KMS-11 (cell line): ENCODE measurements at regions not wholly inside any gene's neighbourhood (a gene's known extent, or its start where the extent isn't known, plus 50 kb on each side); places are given as distances from the start of the nearest gene placed in this dataset.

ENCODE experiments used
- H2AFZ ChIP-seq: fragments of 200-600 bp; sonication (generic); 2 replicates; pipeline ENCODE4 v1.6.1; 2016; ENCODE audit warnings: antibody characterized with exemption, mixed run types, low read depth
- H3K27ac ChIP-seq: fragments of 200-600 bp; sonication (generic); 2 replicates; pipeline ENCODE4 v1.6.1; 2016; ENCODE audit warnings: mild to moderate bottlenecking, mixed run types
- H3K27me3 ChIP-seq: fragments of 200-600 bp; sonication (generic); 2 replicates; pipeline ENCODE4 v1.6.1; 2017; ENCODE audit warnings: mild to moderate bottlenecking, low read depth, mixed run types, moderate library complexity; ENCODE audit not compliant: insufficient read depth
- H3K36me3 ChIP-seq: fragments of 200-600 bp; sonication (generic); 2 replicates; pipeline ENCODE4 v1.6.1; 2017; ENCODE audit warnings: mild to moderate bottlenecking, mixed run types; ENCODE audit not compliant: insufficient read depth
- H3K4me1 ChIP-seq: fragments of 200-600 bp; sonication (generic); 2 replicates; pipeline ENCODE4 v1.6.1; 2016; ENCODE audit warnings: mild to moderate bottlenecking, low read depth, mixed run types; ENCODE audit not compliant: poor library complexity, severe bottlenecking
- H3K4me2 ChIP-seq: fragments of 200-600 bp; sonication (generic); 2 replicates; pipeline ENCODE4 v1.7.0; 2016; ENCODE audit warnings: mild to moderate bottlenecking, mixed run types
- H3K4me3 ChIP-seq: fragments of 200-600 bp; sonication (generic); IDR thresholded peaks from 2 replicates; pipeline ENCODE4 v1.6.1; 2017; ENCODE audit warnings: low read depth, low read length, mixed read lengths; ENCODE audit not compliant: insufficient read depth
- H3K79me2 ChIP-seq: fragments of 200-600 bp; sonication (generic); 2 replicates; pipeline ENCODE4 v1.6.1; 2016; ENCODE audit warnings: low read depth, mixed run types; ENCODE audit not compliant: insufficient read depth
- H3K9ac ChIP-seq: fragments of 200-600 bp; sonication (generic); 2 replicates; pipeline ENCODE4 v1.6.1; 2016; ENCODE audit warnings: mild to moderate bottlenecking, mixed run types
- H4K20me1 ChIP-seq: fragments of 200-600 bp; sonication (generic); 2 replicates; pipeline ENCODE4 v1.6.1; 2016; ENCODE audit warnings: mild to moderate bottlenecking, mixed run types; ENCODE audit not compliant: insufficient read depth
- CTCF ChIP-seq: fragments of 200-600 bp; sonication (generic); conservative IDR thresholded peaks from 2 replicates; pipeline ENCODE4 v1.6.1; 2017; ENCODE audit warnings: low read depth, mild to moderate bottlenecking, antibody characterized with exemption, low read length, moderate library complexity, mixed read lengths

GRCh38 chr12:131260954-131261353 is 307.2 kb downstream of the ADGRD1 start:
- no peaks in the 10 kb centered on the region for H3K4me1 ChIP-seq
- no peak for TF ChIP-seq CTCF
- no peak overlapping the region for H3K9ac ChIP-seq
- H3K4me3 ChIP-seq, result no peak overlapping the region
- H2AFZ ChIP-seq, result no peak overlapping the region
- H3K27me3 ChIP-seq, result no peaks in the 10 kb centered on the region
- H4K20me1 ChIP-seq, result no peaks in the 10 kb centered on the region
- no peaks in the 10 kb centered on the region for H3K36me3 ChIP-seq
- no peak overlapping the region for H3K27ac ChIP-seq
- H3K4me2 ChIP-seq, result no peak overlapping the region
- no peaks in the 10 kb centered on the region for H3K79me2 ChIP-seq

GRCh38 chr12:131261906-131262305 is 308.2 kb downstream of the ADGRD1 start:
- Histone ChIP-seq H3K79me2 (no peaks in the 10 kb centered on the region), H2AFZ (no peak overlapping the region), H3K4me3 (no peak overlapping the region), H3K4me2 (no peak overlapping the region), H3K36me3 (no peaks in the 10 kb centered on the region), H3K4me1 (no peaks in the 10 kb centered on the region), H3K9ac (no peak overlapping the region), H3K27ac (no peak overlapping the region), H3K27me3 (no peaks in the 10 kb centered on the region), H4K20me1 (no peaks in the 10 kb centered on the region)
- TF ChIP-seq CTCF, result no peak

- H3K36me3 ChIP-seq, result no peaks in the 10 kb centered on the region
- H4K20me1 ChIP-seq, result no peaks in the 10 kb centered on the region
- H3K27me3 ChIP-seq, result no peaks in the 10 kb centered on the region
- no peak for TF ChIP-seq CTCF
- no peak overlapping the region for H3K9ac ChIP-seq
- no peaks in the 10 kb centered on the region for H3K4me1 ChIP-seq
- no peaks in the 10 kb centered on the region for H3K79me2 ChIP-seq
- H3K4me2 ChIP-seq, result no peak overlapping the region
- no peak overlapping the region for H2AFZ ChIP-seq
- H3K27ac ChIP-seq, result no peak overlapping the region
- no peak overlapping the region for H3K4me3 ChIP-seq
These were observed 309.9 kb downstream of the ADGRD1 start for GRCh38 chr12:131263626-131264025.

GRCh38 chr12:131264635-131265034 is 310.9 kb downstream of the ADGRD1 start:
- H3K27me3 ChIP-seq, result no peaks in the 10 kb centered on the region
- no peaks in the 10 kb centered on the region for H3K79me2 ChIP-seq
- no peaks in the 10 kb centered on the region for H4K20me1 ChIP-seq
- no peak for TF ChIP-seq CTCF
- H3K27ac ChIP-seq, result no peak overlapping the region
- H3K4me2 ChIP-seq, result no peak overlapping the region
- no peak overlapping the region for H2AFZ ChIP-seq
- H3K4me1 ChIP-seq, result no peaks in the 10 kb centered on the region
- no peak overlapping the region for H3K4me3 ChIP-seq
- H3K36me3 ChIP-seq, result no peaks in the 10 kb centered on the region
- no peak overlapping the region for H3K9ac ChIP-seq
